Right cardiac atrium (tissue), 5 donors: ENCODE measurements at regions not wholly inside any gene's neighbourhood (a gene's known extent, or its start where the extent isn't known, plus 50 kb on each side); places are given as distances from the start of the nearest gene placed in this dataset.

Experiments used
- ATAC-seq, 2 donors: fragments of 200-7000 bp; cut with Tn5 transposase; one replicate each; pipeline versions ENCODE4 v1.8.0 to v1.9.1; 2020; ENCODE audit warnings: moderate library complexity in 2 of 2, mild to moderate bottlenecking in 1 of 2
- DNase-seq, 3 donors: peaks; one replicate each; pipeline ENCODE4 v3.0.0-alpha.2; 2020
- H3K27ac ChIP-seq: one replicate; pipeline ENCODE4 v1.5.1; 2013; ENCODE audit warnings: mild to moderate bottlenecking, low read length, control low read depth, moderate library complexity
- H3K27me3 ChIP-seq: one replicate; pipeline ENCODE4 v1.6.1; 2013; ENCODE audit not compliant: control insufficient read depth, insufficient read depth
- H3K4me1 ChIP-seq: one replicate; pipeline ENCODE4 v1.6.1; 2013; ENCODE audit warnings: low read length; ENCODE audit not compliant: control insufficient read depth, insufficient read depth
- H3K4me3 ChIP-seq: one replicate; pipeline ENCODE4 v1.5.1; 2013; ENCODE audit warnings: low read length, control low read depth
- H3K9me3 ChIP-seq: one replicate; pipeline ENCODE4 v1.6.1; 2013; ENCODE audit warnings: low read length; ENCODE audit not compliant: control insufficient read depth
- WGBS: extraction: QIAGEN DNeasy Blood & Tissue Kit; methylation state at CpG from one replicate; pipeline ENCODE4 v1.1.7; 2013; 5-methylcytosine and 5-hydroxymethylcytosine counted together
- intact Hi-C, 4 donors: fragments of 100-400 bp; cut with DNase I; formaldehyde crosslinking; loops; one replicate each; pipeline versions ENCODE4 v1.11.0 to v1.14.0; 2022 to 2023
- donor health status: healthy with polysubstance abuse.
- donor health status: DM: no; HTN: yes; CAD: no.
- donor health status: DM: no; HTN: no; CAD: no.
- donor health status: DM: no; HTN: yes; CAD: no; lungs with severe emphysema.
- donor health status: DM: yes; HTN: yes; CAD: no.

GRCh38 chr6:139443231-139444112 is 69.0 kb upstream of the CITED2 start:
- H3K27ac ChIP-seq: no peak overlapping the region

GRCh38 chr6:139442188-139442671 is 67.8 kb upstream of the CITED2 start:
- Histone ChIP-seq H3K27ac (no peak overlapping the region), H3K4me1 (no peaks in the 10 kb centered on the region), H3K9me3 (no peaks in the 10 kb centered on the region), H3K27me3 (no peaks in the 10 kb centered on the region), H3K4me3 (no peak overlapping the region)
- 55% methylated on average over 4 of the region's 4 CpGs for WGBS
- intact Hi-C loops: no loop called here
- DNase-seq: no peak
- ATAC-seq: no peak

More at GRCh38 chr6:139443231-139444112, 69.0 kb upstream of the CITED2 start:
- Histone ChIP-seq H3K4me3 (no peak overlapping the region), H3K4me1 (no peaks in the 10 kb centered on the region), H3K9me3 (no peaks in the 10 kb centered on the region), H3K27me3 (no peaks in the 10 kb centered on the region)
- 65% methylated on average over 15 of the region's 15 CpGs for WGBS
- DNase-seq: no peak
- no peak for ATAC-seq
- intact Hi-C loops: no loop called here

- intact Hi-C loops: no loop called here
- no peak overlapping the region for H3K27ac ChIP-seq
- ATAC-seq: no peak
Observed at GRCh38 chr6:139439349-139439748, 64.9 kb upstream of the CITED2 start.

GRCh38 chr6:139438775-139439174 is 64.3 kb upstream of the CITED2 start:
- H3K4me1 ChIP-seq: no peaks in the 10 kb centered on the region
- H3K27me3 ChIP-seq: no peaks in the 10 kb centered on the region
- H3K4me3 ChIP-seq: no peak overlapping the region
- no peaks in the 10 kb centered on the region for H3K9me3 ChIP-seq
- WGBS: 96% methylated on average over 5 of the region's 5 CpGs
- DNase-seq (no peak), ATAC-seq (no peak)
- H3K27ac ChIP-seq: no peak overlapping the region
- intact Hi-C loops: no loop called here

More at GRCh38 chr6:139439349-139439748, 64.9 kb upstream of the CITED2 start:
- WGBS: 74% methylated on average over 6 of the region's 6 CpGs
- Histone ChIP-seq H3K9me3 (no peaks in the 10 kb centered on the region), H3K4me3 (no peak overlapping the region), H3K4me1 (no peaks in the 10 kb centered on the region), H3K27me3 (no peaks in the 10 kb centered on the region)
- no peak for DNase-seq

GRCh38 chr6:139436957-139437348 is 62.5 kb upstream of the CITED2 start:
- no peak overlapping the region for H3K27ac ChIP-seq
- no peaks in the 10 kb centered on the region for H3K27me3 ChIP-seq
- no peak overlapping the region for H3K4me3 ChIP-seq
- WGBS: 83% methylated on average over 3 of the region's 3 CpGs
- ATAC-seq: no peak
- H3K9me3 ChIP-seq: no peaks in the 10 kb centered on the region
- intact Hi-C loops: no loop called here
- H3K4me1 ChIP-seq: no peaks in the 10 kb centered on the region
- DNase-seq: no peak

GRCh38 chr6:139436200-139436956 is 61.9 kb upstream of the CITED2 start:
- no peaks in the 10 kb centered on the region for H3K4me1 ChIP-seq
- H3K4me3 ChIP-seq: no peak overlapping the region
- no peak overlapping the region for H3K27ac ChIP-seq
- 68% methylated on average over 7 of the region's 7 CpGs for WGBS
- intact Hi-C loops: no loop called here
- ATAC-seq: no peak
- no peak for DNase-seq
- H3K27me3 ChIP-seq: no peaks in the 10 kb centered on the region
- H3K9me3 ChIP-seq: no peaks in the 10 kb centered on the region

GRCh38 chr6:139433631-139434419 is 59.4 kb upstream of the CITED2 start:
- intact Hi-C loops: no loop called here
- Histone ChIP-seq H3K4me3 (no peak overlapping the region), H3K27ac (no peak overlapping the region), H3K9me3 (no peaks in the 10 kb centered on the region), H3K4me1 (no peaks in the 10 kb centered on the region), H3K27me3 (no peaks in the 10 kb centered on the region)
- DNase-seq (no peak), ATAC-seq (no peak)
- 49% methylated on average over 2 of the region's 2 CpGs for WGBS

- H3K9me3 ChIP-seq: no peaks in the 10 kb centered on the region
- H3K4me1 ChIP-seq: no peaks in the 10 kb centered on the region
- DNase-seq (no peak), ATAC-seq (no peak)
- intact Hi-C loops: no loop called here
- H3K4me3 ChIP-seq: no peak overlapping the region
- H3K27me3 ChIP-seq: no peaks in the 10 kb centered on the region
- no peak overlapping the region for H3K27ac ChIP-seq
Observed at GRCh38 chr6:139431602-139431956, 57.1 kb upstream of the CITED2 start.

- intact Hi-C loops: no loop called here
- 91% methylated on average over 4 of the region's 4 CpGs for WGBS
- Histone ChIP-seq H3K27me3 (no peaks in the 10 kb centered on the region), H3K4me1 (no peaks in the 10 kb centered on the region), H3K27ac (no peak overlapping the region), H3K4me3 (no peak overlapping the region), H3K9me3 (no peaks in the 10 kb centered on the region)
- DNase-seq: no peak
- ATAC-seq: no peak
Observed at GRCh38 chr6:139430899-139431601, 56.6 kb upstream of the CITED2 start.

GRCh38 chr6:139429580-139430145 is 55.2 kb upstream of the CITED2 start:
- Histone ChIP-seq H3K27ac (no peak overlapping the region), H3K4me3 (no peak overlapping the region), H3K27me3 (no peaks in the 10 kb centered on the region), H3K4me1 (no peaks in the 10 kb centered on the region), H3K9me3 (no peaks in the 10 kb centered on the region)
- WGBS: 74% methylated on average over 7 of the region's 7 CpGs
- intact Hi-C loops: no loop called here
- DNase-seq: no peak
- ATAC-seq: no peak
